H4 (cell line): ENCODE measurements at regions not wholly inside any gene's neighbourhood (a gene's known extent, or its start where the extent isn't known, plus 50 kb on each side); places are given as distances from the start of the nearest gene placed in this dataset.

Source experiments
- DNase-seq: peaks from one replicate; pipeline ENCODE4 v3.0.0-alpha.2; 2015; ENCODE audit warnings: low spot score

- DNase-seq: no peak
Observed at GRCh38 chr11:91654686-91655085, 569.9 kb upstream of the FAT3 start.

GRCh38 chr11:91653079-91653754, 571.4 kb upstream of the FAT3 start:
- DNase-seq: peak; percentile 38

- DNase-seq: no peak
Observed at GRCh38 chr11:91650802-91651201, 573.8 kb upstream of the FAT3 start.

GRCh38 chr11:91641153-91641552, 583.5 kb upstream of the FAT3 start:
- no peak for DNase-seq

GRCh38 chr11:91639359-91639758, 585.3 kb upstream of the FAT3 start:
- DNase-seq: no peak

GRCh38 chr11:91630916-91631673, 593.5 kb upstream of the FAT3 start:
- DNase-seq: no peak

GRCh38 chr11:91625495-91625894, 599.1 kb upstream of the FAT3 start:
- DNase-seq: peak; percentile 25

GRCh38 chr11:91624021-91624420, 600.6 kb upstream of the FAT3 start:
- no peak for DNase-seq

- no peak for DNase-seq
Observed at GRCh38 chr11:91608677-91609076, 615.9 kb upstream of the FAT3 start.

GRCh38 chr11:91596111-91596510, 628.5 kb upstream of the FAT3 start:
- no peak for DNase-seq

GRCh38 chr11:91591021-91591420, 633.6 kb upstream of the FAT3 start:
- no peak for DNase-seq

- no peak for DNase-seq
Observed at GRCh38 chr11:91587131-91587530, 637.5 kb upstream of the FAT3 start.

- no peak for DNase-seq
Observed at GRCh38 chr11:91585035-91585801, 639.4 kb upstream of the FAT3 start.

- no peak for DNase-seq
Observed at GRCh38 chr11:91563176-91563575, 661.4 kb upstream of the FAT3 start.

- DNase-seq: no peak
Observed at GRCh38 chr11:91560434-91560833, 664.2 kb upstream of the FAT3 start.

GRCh38 chr11:91538065-91538464, 686.6 kb upstream of the FAT3 start:
- DNase-seq: no peak

GRCh38 chr11:91536366-91536765, 688.3 kb upstream of the FAT3 start:
- DNase-seq: no peak

- no peak for DNase-seq
Observed at GRCh38 chr11:91528965-91529364, 695.7 kb upstream of the FAT3 start.

GRCh38 chr11:91527380-91528030, 697.1 kb upstream of the FAT3 start:
- no peak for DNase-seq

- DNase-seq: peak; percentile 9
Observed at GRCh38 chr11:91513734-91514133, 710.9 kb upstream of the FAT3 start.

- no peak for DNase-seq
Observed at GRCh38 chr11:91497847-91498246, 726.8 kb upstream of the FAT3 start.

GRCh38 chr11:91495837-91496236, 728.8 kb upstream of the FAT3 start:
- no peak for DNase-seq
